HG03571 (cell line): ENCODE measurements at regions not wholly inside any gene's neighbourhood (a gene's known extent, or its start where the extent isn't known, plus 50 kb on each side); places are given as distances from the start of the nearest gene placed in this dataset.
"Not testable (repeated sequence)": the region's sequence is repeated elsewhere in the genome, so short reads cannot be mapped to it uniquely, and the experiment has no call there.

Experiments used
- ATAC-seq: cut with Tn5 transposase; IDR thresholded peaks from one replicate; pipeline ENCODE4 v1.9.1; 2021; ENCODE audit not compliant: unreplicated experiment

DNA sequence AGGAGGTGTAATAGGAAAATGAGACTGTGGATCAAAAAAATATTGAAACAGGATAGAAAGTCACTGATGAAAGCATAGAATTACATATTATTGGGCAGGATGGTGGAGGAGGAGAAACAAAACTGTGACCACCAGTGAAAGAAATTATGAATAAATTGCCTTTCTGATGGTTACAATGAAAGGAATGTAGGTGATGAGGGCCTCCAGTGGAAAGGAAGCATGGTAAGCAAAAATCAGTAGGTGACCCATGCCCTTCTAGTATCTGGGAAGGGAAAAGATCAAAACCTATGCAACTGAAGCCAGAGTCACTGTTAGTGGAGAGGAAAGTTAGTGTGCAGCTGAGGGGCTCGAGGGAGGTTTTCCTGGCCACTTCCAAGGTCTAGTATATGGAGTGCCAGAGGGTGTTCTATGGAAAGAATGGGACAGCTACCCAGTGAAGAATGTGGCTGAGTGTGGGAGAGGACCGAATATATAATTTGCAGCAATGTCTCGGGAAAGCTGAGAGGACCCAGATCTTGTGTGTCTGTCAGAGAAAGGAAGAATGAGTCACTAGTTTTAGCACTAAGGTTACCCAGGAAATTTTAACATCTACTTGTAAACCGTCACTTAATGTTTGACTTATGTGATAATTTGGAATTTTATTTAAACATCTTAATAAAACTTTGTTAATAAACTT is 146.2 kb downstream of the NFKBIZ start:
- ATAC-seq, result no peak

DNA sequence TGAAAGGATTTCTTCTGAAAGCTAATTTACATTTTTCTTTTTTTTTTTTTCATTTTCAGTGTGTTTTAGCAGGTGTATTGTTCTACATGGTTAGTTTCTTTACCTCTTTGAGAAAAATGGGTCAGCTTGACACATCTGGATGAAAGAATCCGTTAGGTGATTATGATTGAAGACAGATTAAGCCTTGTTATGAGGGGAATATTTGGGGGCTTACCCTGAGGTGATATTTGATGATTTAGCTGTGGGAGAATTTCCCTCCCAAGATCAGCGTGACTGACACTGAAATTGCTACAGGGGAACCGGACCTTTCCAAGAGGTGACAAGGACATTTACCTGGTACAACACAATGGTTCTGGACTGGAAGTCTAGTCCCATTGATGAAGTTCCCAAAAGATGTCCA is 147.5 kb downstream of the NFKBIZ start:
- no peak for ATAC-seq

DNA sequence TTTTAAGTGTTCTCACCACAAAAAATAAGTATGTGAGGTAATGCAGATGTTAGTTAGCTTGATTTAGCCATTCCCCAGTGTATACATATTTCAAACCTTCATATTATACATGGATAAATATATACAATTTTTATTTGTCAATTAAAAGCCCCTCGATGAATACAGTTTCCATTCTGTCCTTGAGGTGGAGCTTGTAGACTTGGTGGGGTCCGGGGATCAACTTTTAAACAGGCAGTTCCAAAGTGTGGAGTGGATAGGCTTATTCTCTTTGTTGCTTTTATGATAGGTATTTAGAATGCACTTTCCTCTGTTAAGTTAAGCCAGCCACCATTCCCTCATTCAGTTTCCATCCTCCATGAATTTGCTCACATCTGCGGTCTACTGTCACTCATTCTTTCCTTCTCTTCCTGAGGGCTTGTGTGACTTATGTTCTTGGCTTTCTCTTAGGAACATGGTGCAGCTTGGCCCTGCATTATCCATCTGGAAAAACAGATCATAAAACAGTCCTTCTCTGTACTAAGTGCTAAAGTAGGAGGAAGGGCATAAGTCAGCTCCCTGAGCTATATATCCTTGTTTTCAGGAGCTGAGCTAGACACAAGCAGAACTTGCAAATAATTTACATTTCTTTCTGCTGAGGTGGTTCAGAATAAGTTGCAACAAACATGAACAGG is 149.1 kb downstream of the NFKBIZ start:
- ATAC-seq, result no peak

DNA sequence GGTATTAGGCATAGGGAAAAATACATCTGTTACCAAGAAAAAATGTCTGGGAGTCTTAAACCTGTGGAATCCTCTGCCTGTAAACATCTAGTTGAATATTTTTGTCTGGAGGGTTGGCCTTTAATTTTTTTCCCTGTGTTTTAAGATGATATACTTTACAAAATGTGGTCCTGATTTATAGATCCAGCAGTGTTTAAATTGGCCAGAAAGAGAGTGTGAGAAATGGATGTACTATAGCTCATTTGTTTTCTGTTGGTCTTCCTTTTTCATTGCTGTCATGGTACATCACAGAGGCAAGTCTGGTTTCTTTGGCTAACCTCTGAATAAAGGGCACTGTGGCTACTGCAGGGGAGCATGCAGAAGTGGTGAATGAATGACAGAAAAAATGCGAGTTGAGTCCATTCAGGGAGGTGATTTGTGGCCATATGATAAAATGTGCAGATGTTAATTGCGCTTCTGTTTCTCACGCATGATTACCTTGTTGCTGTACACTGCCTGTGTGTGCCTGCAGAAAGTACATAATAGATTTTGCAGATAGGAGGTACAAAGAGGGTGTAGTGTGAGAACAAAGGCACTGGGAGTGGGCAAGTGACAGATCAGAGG is 150.0 kb downstream of the NFKBIZ start:
- no peak for ATAC-seq

DNA sequence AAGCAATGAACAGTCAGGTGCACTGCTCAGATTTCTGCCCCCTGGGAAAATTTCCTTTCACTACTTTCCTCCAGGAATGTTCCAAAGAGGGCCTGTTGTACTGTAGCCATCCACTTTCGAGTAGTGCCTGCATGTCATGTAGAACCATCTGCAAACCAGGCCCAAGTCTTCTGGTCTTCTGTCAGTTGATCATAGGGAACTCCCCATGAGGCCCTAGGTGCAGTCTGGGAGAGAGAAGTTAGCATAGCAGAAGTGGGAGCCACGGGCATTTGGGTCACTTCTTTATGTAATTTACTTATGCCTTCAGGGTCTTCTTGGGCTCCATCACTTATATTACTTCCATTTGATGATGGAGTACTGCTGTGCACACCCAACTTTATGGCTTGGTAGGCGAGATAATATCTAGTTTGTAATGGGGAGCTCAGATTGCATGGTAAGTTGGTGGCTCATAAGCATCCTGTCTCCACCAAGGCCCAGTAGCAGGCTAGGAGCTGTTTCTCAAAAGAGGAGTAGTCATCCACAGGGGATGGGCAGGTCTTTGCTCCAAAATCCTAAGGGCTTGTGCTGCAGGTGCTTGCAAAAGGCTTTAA is 151.4 kb downstream of the NFKBIZ start:
- no peak for ATAC-seq

DNA sequence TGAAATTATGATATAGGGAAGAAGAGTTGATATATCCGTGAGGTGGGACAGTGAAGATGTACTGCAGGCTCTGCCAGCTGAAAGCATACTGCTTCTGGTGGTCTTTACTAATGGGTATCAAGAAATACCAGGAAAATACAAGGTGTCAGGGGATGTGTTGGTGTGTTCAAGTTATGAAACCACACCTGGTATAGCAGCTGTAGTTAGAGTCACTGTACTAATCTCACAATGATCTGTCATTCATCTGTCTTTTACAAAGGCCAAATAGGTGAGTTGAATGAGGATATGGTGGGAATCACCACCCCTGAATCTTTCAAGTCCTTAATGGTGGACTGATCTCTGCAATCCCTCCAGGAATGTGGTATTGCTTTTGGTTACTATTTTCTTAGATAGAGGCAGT is 152.7 kb downstream of the NFKBIZ start:
- no peak for ATAC-seq

DNA sequence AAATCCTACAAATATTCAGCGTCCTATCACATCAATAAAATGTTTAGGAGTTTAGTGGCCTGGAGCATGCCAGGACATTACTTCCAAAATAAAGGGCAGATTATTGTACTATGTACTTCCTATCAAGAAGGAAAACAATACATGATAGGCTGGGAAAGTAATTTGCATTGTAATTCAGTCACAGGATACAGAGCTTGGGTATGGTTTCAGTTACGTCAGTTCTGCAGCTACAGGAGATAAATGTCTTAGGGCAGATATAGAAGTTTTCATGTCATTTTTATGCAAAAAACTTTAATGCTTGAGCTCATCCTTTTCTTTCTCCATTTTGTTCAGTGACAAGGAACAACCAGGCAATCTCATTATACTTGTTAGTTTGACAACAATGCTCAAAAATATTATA is 155.2 kb downstream of the NFKBIZ start:
- ATAC-seq, result no peak

DNA sequence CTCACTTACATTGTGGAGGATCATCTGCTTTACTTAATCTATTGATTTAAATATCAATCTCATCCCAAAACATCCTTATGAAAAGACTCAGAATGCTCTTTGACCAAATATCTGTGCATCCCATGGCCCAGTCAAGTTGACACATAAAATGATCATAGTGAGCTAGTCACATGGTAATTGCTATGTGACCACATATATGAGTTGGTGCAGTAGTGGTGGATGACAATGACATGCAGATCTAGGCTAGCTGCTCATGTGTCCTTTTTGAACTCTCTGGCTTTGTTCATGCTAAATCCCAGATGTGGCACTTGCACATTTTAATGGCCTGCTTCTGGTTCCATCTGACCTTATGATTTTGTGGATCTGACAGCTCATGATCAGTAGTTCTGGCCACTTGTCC is 156.2 kb downstream of the NFKBIZ start:
- ATAC-seq, result no peak

DNA sequence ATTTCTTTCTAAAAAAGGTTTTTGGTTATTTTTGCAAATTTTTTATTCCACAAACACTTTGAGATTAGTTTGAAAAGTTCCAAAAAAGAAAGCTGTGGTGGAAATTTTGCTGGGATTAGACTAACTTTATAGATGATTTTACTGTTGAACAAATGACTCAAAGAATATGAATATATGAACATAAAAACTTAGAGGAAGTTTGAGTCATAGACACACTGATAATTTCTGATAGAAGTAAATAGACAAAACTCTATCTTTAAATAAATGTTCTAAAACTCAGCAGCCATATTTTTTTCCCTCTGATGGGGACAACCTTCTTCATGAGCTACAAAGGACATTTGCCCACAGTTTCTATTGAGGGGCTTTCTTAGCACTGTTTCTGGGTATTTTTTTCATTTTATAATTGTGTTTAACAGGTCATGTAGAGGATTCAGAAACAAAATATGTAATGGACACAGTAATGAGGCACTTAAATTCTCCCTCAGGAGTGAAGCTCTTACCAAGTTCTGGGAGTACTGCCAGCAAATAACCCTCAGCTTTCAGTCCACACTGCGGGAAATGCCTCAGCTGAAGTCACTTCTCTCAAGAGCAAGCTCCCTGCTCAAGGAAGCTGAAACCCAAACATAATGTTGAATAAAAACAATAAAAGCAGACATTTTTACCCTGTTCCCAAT is 157.6 kb downstream of the NFKBIZ start:
- ATAC-seq, result no peak

DNA sequence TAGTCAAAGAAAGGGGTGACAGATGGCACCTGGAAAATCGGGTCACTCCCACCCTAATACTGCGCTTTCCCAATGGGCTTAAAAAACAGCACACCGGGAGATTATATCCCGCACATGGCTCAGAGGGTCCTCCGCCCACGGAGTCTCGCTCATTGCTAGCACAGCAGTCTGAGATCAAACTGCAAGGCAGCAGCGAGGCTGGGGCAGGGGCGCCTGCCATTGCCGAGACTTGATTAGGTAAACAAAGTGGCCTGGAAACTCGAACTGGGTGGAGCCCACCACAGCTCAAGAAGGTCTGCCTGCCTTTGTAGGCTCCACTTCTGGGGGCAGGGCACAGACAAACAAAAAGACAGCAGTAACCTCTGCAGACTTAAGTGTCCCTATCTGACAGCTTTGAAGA is 159.1 kb downstream of the NFKBIZ start:
- not testable (repeated sequence) for ATAC-seq

DNA sequence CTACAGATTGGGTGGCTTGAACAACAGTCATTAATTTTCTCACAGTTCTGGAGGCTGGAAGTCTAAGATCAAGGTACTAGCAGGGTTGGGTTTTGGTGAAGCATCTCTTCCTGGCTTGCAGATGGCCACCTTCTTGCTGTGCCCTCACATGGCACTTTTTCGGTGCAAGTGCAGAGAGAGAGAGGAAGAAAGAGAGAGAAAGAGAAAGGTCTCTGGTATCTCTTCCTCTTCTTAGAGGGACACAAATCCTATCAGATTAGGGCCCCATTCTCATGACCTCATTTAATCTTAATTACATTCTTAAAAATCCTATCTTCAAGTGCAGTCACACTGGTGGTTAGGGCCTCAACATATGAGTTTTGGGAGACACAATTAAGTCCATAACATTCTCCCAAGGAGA is 167.1 kb downstream of the NFKBIZ start:
- no peak for ATAC-seq

DNA sequence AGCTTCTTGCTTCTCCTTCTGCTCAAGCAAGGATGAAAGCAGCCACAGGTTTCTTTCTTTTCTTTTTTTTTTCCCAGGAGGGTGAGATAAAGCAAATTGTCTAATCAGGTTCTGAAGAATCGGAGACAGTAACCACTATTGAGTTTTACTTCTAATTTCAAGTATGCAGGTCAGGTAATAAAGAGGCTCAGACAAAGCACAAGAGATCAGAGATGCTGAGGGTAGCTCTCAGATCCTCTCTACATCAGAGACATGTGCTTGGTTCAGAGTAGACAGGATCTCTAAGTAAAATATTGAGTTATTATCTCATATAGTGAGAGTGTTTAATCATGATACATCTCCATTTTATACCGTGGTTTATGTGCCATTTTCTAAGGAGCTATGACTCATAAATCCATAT is 168.5 kb downstream of the NFKBIZ start:
- peak; percentile 77 for ATAC-seq

DNA sequence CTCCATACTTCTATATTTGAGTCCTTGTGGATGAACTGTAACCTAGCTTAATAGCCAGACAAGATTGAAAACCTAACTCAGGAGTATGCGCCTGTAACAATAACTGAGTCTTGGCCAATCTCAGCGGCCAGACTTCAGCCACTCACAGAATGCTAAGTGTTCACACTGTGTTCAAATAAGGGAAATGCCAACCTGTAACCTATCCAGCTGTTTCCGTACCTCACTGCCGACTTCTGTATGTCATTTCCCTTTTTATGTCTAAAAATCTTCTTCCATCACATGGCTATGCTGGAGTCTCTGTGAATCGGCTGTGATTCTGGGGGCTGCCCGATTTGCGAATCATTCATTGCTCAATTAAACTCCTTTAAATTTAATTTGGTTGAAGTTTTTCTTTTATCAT is 169.2 kb downstream of the NFKBIZ start:
- ATAC-seq, result no peak

DNA sequence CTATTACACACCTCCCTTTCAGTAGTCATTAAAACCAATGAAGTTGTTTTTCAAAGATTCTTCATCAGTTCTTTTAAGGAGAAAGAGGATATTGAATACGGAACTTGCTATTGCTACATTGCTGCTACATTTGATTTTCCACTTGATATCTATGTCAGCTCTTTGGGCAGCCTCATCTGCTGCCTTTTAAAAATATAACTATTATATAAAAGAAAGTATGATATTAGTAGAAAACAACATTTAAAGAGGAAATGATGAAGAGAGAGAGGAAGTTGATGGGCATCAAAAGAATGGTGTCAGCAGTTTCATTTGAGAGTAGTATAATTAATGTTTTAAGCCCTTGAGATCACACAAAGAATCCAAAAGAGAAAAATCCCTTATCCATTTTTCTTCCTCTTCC is 171.4 kb downstream of the NFKBIZ start:
- no peak for ATAC-seq

DNA sequence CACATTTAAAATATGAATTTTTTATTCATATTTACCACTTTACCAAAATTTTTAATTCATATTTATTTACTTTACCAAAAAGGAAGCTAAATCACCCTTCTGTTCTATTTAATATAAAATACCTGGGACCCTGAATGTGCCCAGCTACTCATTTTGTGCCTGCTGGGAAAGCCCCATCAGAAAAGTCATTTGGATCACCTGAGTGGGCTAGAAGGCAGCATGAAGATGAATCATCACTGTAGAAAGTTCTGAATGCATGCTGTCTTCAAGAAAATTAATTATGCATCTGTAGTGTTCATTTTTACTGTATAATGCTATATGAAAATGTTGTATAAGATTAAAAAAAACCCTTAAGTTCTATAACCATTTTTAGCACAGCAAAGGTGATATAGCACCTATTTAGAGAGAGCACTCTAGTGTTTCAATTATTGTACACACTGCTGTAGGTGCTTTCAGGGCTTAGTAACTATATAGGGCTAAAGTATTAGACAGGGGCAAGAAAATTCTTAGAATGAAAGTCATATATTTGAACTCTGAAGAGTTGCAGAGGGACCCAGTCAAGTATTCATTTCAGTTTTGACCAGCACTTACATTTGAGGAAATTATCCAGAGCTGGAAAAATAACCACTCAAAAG is 175.1 kb downstream of the NFKBIZ start:
- no peak for ATAC-seq

DNA sequence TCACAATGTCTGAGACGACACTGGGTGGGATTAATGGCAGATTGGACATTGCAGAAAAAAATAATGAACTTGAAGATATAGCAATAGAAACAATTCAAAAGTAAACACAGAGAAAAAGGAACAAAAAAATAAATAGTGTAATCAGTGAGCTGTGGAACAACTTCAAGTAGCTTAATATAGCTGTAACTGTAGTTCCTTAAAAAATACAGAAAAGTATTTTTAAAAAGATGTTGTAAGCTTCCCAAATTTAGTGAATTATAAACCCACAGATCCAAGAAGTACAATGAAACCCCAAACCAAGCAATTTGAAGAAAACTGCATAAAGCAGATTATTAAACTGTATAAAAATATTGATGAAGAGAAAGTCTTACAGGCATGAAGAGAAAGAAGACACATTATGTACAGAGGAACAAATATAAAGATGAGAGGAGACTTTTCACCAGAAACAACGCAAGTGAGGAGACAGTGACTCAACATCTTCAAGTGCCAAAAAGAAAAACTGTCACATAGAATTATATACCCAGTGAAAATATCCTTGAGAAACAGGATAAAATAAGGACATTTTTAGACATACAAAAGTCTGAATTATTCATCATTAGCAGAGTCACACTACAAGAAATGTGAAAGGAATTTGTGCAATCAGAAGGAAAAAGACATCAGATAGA is 176.4 kb downstream of the NFKBIZ start:
- no peak for ATAC-seq

DNA sequence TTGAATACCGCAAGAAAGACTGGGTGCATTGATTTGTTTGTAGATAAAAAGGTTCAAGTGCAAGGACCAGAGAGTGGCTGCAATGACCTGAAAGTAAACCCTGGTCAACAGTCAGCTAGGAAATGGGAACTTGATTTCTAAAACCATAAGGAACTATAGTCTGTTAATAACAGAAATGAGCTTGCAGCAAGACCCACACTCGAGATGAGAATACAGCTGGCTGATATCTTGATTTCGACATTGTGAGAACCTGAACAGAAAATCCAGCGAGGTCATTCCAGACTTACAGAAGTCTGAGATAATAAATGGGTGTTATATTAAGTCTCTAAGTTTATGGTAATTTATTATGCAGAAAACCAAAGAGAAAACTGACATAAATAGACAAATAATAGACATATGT is 177.3 kb downstream of the NFKBIZ start:
- no peak for ATAC-seq

DNA sequence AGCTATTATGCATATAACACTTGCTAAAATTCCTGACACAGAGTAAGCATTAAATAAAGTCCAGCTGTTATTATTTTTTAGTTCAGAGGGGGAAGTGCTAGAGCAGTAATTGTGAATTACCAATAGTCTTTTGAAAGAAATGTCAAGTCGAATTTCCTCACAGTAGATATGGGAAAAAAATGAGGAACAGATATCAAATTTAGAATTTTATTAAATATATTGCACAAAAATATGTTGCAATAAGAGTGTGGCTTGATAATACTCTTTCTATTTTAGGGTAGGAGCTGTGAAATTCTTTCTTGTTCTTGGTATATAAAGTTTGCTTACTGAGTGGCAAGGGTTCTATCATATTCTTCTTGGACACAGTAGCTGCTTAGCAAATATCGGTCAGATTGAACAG is 181.3 kb downstream of the NFKBIZ start:
- ATAC-seq, result no peak

DNA sequence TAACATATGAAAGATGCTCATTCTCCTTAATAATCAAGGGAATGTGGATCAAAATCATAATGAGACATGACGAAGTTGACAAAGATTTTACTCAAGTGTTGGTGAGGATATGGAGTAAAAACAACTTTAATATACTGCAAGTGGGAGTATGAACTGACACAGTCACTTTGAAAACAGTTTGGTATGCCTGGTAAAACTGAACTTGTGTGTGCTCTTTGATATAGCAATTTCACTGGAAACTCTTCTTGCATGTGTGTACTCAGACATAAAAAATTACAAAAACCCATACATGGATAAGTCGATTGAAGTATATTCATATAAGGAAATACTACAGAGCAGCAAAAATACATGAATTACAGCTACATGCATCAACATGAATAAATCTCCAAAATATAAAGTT is 182.5 kb downstream of the NFKBIZ start:
- ATAC-seq, result no peak

DNA sequence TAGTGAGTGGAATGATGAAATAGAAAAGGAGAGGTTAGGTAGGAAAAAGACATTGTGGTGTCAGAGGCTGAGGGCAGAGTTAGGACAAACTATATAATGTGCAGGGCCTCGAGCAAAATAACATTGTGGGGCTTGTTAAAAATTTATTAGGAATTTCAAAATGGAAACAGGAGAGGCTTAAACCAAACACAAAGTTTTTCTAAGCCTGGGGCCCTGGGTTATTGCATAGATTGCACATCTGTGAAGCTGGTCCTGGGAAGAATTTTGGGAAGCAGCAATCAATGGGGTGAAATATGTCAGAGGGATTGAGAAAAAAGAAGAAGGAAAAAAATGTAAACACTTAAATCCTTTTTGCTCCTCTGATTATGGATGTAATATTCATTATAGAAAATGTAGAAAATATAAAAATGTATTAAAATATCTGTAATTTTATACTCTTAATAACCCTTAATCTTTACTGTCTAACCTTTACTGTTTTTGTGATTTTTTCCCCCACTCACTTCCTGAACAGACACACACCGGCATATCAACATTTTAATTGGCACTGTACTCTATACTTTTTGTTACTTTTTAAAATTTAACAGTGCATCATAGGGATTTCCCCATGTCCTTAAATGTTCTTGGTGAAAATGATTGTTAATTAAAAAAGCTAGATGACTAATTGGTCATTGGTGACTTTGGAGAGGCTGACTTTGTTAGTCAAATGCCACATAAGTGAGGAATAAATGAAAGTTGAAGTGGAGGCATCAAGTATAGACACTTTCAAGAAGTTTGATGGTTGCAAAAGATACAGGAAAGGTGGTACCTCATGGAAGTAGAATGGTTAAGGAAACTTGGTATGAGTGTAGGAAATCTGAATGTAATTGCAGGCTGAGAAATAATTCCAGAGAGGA is 183.4 kb downstream of the NFKBIZ start:
- ATAC-seq, result no peak
